ENCODE measurements at regions not wholly inside any gene's neighbourhood (a gene's known extent, or its start where the extent isn't known, plus 50 kb on each side); places are given as distances from the start of the nearest gene placed in this dataset.
A peak's percentile ranks its signal among the peaks of the same experiment; 100 is the strongest.

DNA sequence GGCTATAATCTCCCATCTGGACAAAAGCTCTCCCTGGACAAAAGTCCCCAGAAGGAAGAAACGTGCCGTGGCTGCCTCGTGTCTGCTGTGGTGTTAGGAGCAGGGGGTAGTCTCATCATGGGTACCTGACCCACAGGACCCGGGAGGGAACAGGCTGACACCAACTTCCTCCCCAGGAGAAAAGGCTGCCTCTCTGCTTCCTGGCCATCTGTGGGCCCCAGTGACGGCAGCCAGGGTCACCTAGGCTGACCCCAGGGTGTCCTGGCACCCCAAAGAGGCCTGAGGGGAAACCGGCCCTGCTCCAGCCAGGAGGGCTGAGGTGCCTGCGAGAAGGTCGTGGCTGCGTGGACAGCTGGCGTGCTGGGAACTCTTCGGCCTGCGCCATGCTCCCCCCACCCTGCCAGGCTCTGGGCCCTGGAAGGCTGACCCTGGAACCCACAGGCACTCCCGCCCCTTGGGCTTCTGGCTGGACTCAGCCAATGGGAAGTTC, 133.9 kb downstream of the RFLNA start:
- Histone ChIP-seq H3K9me3 (no peaks in the 10 kb centered on the region), H3K36me3 (peaks cover 46% of the 10 kb centered on the region), H3K4me3 (no peak overlapping the region), H3K27me3 (no peaks in the 10 kb centered on the region), H3K27ac (peak overlapping the region; percentile 62), H3K4me1 (peaks cover 46% of the 10 kb centered on the region)
- no peak for ATAC-seq
- no peak for DNase-seq
- TF ChIP-seq, protein P1, sequence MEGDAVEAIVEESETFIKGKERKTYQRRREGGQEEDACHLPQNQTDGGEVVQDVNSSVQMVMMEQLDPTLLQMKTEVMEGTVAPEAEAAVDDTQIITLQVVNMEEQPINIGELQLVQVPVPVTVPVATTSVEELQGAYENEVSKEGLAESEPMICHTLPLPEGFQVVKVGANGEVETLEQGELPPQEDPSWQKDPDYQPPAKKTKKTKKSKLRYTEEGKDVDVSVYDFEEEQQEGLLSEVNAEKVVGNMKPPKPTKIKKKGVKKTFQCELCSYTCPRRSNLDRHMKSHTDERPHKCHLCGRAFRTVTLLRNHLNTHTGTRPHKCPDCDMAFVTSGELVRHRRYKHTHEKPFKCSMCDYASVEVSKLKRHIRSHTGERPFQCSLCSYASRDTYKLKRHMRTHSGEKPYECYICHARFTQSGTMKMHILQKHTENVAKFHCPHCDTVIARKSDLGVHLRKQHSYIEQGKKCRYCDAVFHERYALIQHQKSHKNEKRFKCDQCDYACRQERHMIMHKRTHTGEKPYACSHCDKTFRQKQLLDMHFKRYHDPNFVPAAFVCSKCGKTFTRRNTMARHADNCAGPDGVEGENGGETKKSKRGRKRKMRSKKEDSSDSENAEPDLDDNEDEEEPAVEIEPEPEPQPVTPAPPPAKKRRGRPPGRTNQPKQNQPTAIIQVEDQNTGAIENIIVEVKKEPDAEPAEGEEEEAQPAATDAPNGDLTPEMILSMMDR (IDR thresholded peaks at IDR 0.05) = no peak
- intact Hi-C loops (cut with DNase I) = no loop called here

DNA sequence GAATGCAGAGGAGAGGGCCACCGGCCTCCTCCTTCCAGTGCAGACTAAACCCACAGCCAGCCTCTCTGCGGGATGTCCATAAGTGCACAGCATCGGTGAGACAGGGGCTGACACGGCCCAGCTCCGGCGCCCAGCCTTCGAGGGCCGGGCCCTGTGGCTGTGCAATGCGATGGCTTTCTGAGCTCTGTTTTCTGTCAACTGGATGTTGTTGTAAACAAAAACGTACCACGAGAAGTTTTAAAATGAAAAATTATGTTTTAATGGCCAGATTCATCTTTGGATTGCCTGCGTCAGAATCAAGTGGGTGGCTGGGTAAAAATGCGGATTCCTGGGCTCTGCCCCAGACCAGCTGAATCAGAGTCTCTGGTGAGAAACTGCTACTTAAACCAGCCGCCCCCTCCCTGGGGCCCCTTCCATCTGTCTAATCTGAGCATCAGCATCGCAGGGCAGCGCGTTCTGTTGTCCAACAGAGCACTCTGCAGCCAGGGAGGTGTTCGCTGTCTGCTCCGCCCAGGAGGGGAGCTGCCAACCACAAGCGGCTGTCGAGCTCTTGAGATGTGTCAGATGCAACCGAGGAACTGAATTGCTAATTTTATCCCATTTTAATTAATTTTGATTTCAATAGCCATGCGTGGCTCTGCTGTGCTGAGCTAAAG, 133.4 kb downstream of the RFLNA start:
- Histone ChIP-seq H3K4me3 (no peak overlapping the region), H3K4me1 (peaks cover 51% of the 10 kb centered on the region), H3K36me3 (peaks cover 46% of the 10 kb centered on the region), H3K9me3 (no peaks in the 10 kb centered on the region), H3K27ac (peak overlapping the region; percentile 62), H3K27me3 (no peaks in the 10 kb centered on the region)
- TF ChIP-seq, protein P1 (IDR thresholded peaks at IDR 0.05) = no peak
- intact Hi-C loops (cut with DNase I) = no loop called here
- DNase-seq (no peak), ATAC-seq (no peak)

DNA sequence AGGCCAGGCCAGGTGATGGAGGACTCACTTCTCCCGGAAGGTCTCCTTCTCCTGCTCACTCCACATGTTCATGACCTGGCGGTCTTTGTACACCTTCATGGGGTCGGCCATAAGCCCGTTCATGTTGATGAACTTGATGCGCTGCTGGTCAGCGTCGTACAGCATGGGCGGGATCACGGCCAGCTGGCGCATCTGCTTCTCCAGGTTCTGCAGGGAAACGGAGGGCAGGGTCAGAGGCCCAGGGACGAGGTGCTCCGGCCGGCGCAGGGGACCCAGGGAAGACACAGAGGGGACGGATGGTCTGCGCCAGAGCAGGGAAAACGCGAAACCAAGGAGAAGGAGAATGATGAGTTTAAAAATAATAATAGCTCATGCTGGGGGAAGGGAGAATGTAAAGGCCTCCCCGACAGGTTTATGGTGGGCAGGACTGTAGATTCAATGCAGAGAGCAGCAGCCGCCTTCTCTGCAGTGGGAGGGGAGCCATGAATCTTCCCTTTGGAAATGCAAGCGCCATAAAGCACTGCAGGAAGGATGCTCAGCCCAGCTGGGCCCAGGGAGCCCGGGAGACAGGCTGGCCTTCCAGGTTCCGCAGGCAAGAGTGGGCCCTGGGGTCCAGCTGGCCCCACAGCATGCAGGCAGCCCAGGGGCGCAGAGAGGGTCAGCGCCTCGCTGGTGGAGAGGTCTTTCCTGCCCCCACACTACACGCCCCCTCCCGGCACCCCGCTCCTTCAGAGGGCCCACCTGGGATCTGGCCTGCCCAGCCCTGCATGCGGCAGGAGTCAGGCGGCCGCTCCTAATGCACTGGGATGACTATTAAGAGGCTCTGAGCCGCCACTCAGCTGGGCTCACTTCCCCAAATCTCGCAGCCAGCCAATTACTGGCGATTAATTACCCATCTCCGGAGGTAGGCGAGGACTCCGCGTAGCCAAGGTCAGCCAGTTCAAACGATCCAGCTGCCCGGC, 132.0 kb downstream of the RFLNA start:
- Histone ChIP-seq H3K4me1 (peaks cover 54% of the 10 kb centered on the region), H3K36me3 (peaks cover 46% of the 10 kb centered on the region), H3K27me3 (no peaks in the 10 kb centered on the region), H3K9me3 (no peaks in the 10 kb centered on the region), H3K4me3 (no peak overlapping the region), H3K27ac (peak overlapping the region; percentile 58)
- peak; percentile 1 for ATAC-seq
- DNase-seq = no peak
- intact Hi-C loops (cut with DNase I) = no loop called here
- TF ChIP-seq, protein P1 (IDR thresholded peaks at IDR 0.05) = no peak

DNA sequence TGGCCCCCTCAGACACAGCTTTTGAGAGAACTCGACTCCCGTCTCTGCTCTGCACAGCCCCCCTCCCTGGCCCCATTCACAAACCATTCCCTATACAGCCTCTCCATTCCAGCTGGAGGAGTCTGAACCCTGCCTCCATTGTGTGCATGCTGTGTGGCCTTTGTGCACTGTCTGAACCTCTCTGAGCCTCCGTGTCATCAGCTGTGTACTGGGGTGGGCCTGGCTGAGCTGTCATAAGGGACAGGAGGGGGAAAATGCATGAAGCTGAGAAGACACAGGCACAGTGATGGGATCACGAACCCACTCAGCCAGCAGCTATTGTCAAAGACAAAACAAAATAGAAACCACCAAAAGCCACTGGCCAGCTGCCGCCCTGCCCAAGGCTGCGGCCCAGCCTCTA, 130.8 kb downstream of the RFLNA start:
- Histone ChIP-seq H3K4me1 (peaks cover 56% of the 10 kb centered on the region), H3K4me3 (no peak overlapping the region)

DNA sequence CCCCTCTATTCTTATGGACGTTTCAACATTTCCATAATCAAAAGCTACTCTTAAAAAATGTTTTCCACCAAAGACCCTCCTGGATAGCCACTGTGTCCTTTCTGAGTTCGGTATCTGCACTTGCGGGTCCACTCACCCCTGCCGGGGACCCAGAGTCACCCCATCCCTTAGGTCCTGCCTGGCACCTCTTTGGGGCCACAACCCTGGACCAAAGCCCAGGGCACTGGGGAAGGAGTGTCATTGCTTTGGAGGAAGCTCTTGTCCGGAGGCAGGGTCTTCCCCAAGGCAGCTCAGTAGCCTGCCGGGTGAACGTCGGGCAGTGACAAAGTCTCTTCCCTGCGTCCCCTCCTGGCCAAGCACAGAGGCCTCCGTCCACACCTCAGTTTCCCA, 129.6 kb downstream of the RFLNA start:
- TF ChIP-seq, protein P1 (IDR thresholded peaks at IDR 0.05) = no peak
- Histone ChIP-seq H3K27ac (peak overlapping the region; percentile 42), H3K27me3 (no peaks in the 10 kb centered on the region), H3K36me3 (peaks cover 54% of the 10 kb centered on the region), H3K4me1 (peaks cover 53% of the 10 kb centered on the region), H3K4me3 (no peak overlapping the region), H3K9me3 (no peaks in the 10 kb centered on the region)
- no peak for DNase-seq
- no peak for ATAC-seq
- intact Hi-C loops (cut with DNase I) = no loop called here

More for the DNA sequence above, 130.8 kb downstream of the RFLNA start:
- TF ChIP-seq, protein P1 (IDR thresholded peaks at IDR 0.05) = no peak
- Histone ChIP-seq H3K36me3 (peaks cover 54% of the 10 kb centered on the region), H3K9me3 (no peaks in the 10 kb centered on the region), H3K27ac (no peak overlapping the region), H3K27me3 (no peaks in the 10 kb centered on the region)
- ATAC-seq (no peak), DNase-seq (no peak)
- intact Hi-C loops (cut with DNase I) = no loop called here
